Activated CD8-positive, alpha-beta memory T cell treated with anti-CD3 and anti-CD28 coated beads for 48 hours (primary cell): ENCODE measurements at regions not wholly inside any gene's neighbourhood (a gene's known extent, or its start where the extent isn't known, plus 50 kb on each side); places are given as distances from the start of the nearest gene placed in this dataset.
A peak's percentile ranks its signal among the peaks of the same experiment; 100 is the strongest.

Experiments used
- DNase-seq, 3 experiments: peaks; one replicate each; pipeline ENCODE4 v3.0.0-alpha.2; 2020; ENCODE audit warnings: low read depth in 2 of 3, low spot score in 2 of 3

GRCh38 chr11:95360377-95361075 is 129.5 kb upstream of the SESN3 start:
- no peak for DNase-seq

- no peak for DNase-seq
These were observed 128.8 kb upstream of the SESN3 start for GRCh38 chr11:95359756-95360155.

GRCh38 chr11:95359341-95359663 is 128.3 kb upstream of the SESN3 start:
- no peak for DNase-seq

GRCh38 chr11:95358511-95359340 is 127.7 kb upstream of the SESN3 start:
- DNase-seq, result no peak

GRCh38 chr11:95354304-95354703 is 123.3 kb upstream of the SESN3 start:
- no peak for DNase-seq

- DNase-seq, result no peak
These were observed 122.7 kb upstream of the SESN3 start for GRCh38 chr11:95353706-95354105.

GRCh38 chr11:95352733-95353346 is 121.8 kb upstream of the SESN3 start:
- no peak for DNase-seq

GRCh38 chr11:95349345-95349942 is 118.4 kb upstream of the SESN3 start:
- DNase-seq, result no peak

- DNase-seq, result no peak
These were observed 115.3 kb upstream of the SESN3 start for GRCh38 chr11:95346265-95346664.

GRCh38 chr11:95345651-95346050 is 114.6 kb upstream of the SESN3 start:
- no peak for DNase-seq

GRCh38 chr11:95344932-95345642 is 114.1 kb upstream of the SESN3 start:
- DNase-seq, result no peak

GRCh38 chr11:95341221-95341620 is 110.2 kb upstream of the SESN3 start:
- no peak for DNase-seq

GRCh38 chr11:95339086-95339901 is 108.3 kb upstream of the SESN3 start:
- DNase-seq, result no peak

- DNase-seq, result no peak
These were observed 107.5 kb upstream of the SESN3 start for GRCh38 chr11:95338430-95338991.

- DNase-seq, result no peak
These were observed 107.0 kb upstream of the SESN3 start for GRCh38 chr11:95337972-95338429.

- peak in 1 of 3 experiments; percentile 26 for DNase-seq
These were observed 106.4 kb upstream of the SESN3 start for GRCh38 chr11:95337175-95337957.

- DNase-seq, result no peak
These were observed 105.0 kb upstream of the SESN3 start for GRCh38 chr11:95335989-95336388.

GRCh38 chr11:95331161-95331560 is 100.2 kb upstream of the SESN3 start:
- no peak for DNase-seq

GRCh38 chr11:95330302-95330701 is 99.3 kb upstream of the SESN3 start:
- no peak for DNase-seq
